ENCODE measurements at regions not wholly inside any gene's neighbourhood (a gene's known extent, or its start where the extent isn't known, plus 50 kb on each side); places are given as distances from the start of the nearest gene placed in this dataset.
"Not testable (repeated sequence)": the region's sequence is repeated elsewhere in the genome, so short reads cannot be mapped to it uniquely, and the experiment has no call there.

DNA sequence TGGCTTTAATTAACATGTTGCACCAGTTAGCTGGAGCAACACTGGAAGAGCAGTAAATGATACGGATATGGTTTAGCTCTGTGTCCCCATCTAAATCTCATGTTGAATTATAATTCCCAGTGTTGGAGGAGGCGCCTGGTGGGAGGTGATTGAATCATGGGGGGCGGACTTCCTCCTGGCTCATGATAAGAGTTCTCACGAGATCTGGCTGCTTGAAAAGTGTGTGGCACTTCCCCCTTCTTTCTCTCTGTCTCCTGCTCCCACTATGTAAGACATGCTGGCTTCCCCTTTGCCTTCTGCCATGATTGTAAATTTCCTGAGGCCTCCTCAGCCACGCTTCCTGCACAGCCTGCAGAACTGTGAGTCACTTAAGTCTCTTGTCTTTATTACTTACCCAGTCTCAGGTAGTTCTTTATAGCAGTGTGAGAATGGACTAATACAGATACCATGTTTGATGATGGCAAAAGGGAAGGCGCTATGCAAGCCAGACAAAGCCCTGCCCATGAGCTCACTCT is 963.6 kb downstream of the SOCS6 start:
- H3K9me3 Mint-ChIP-seq = no peaks in the 10 kb centered on the region

DNA sequence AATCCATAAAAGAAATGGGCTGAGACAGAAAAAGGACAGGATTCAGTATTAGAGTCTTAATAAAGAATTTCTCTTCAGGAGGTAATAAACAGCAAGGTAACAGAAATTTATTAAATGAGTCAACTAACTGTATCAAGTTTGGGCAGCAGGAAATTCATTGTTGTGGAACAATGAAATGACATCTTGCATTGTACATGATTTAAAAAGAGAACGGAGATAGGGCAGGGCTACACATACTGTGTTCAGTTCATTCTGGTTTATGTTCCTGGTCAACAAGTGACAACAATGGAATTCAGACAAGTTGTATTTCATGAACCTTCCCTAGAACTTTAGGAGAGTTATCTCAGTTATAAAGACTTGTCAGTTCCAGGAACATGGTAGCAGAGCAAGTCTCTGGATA is 961.3 kb downstream of the SOCS6 start:
- ATAC-seq (no peak), DNase-seq (no peak)
- Mint-ChIP-seq H3K27me3 (ENCODE audit: low read depth) (no peaks in the 10 kb centered on the region), H3K36me3 (ENCODE audit: insufficient read depth) (no peaks in the 10 kb centered on the region), H3K4me1 (ENCODE audit: low read depth) (no peaks in the 10 kb centered on the region), H3K9me3 (no peaks in the 10 kb centered on the region), H3K4me3 (no peak overlapping the region)

More for the DNA sequence above, 963.6 kb downstream of the SOCS6 start:
- Mint-ChIP-seq H3K4me1 (ENCODE audit: low read depth) (no peaks in the 10 kb centered on the region), H3K36me3 (ENCODE audit: insufficient read depth) (no peaks in the 10 kb centered on the region), H3K27me3 (ENCODE audit: low read depth) (no peaks in the 10 kb centered on the region), H3K4me3 (no peak overlapping the region)
- DNase-seq = no peak
- ATAC-seq = no peak

DNA sequence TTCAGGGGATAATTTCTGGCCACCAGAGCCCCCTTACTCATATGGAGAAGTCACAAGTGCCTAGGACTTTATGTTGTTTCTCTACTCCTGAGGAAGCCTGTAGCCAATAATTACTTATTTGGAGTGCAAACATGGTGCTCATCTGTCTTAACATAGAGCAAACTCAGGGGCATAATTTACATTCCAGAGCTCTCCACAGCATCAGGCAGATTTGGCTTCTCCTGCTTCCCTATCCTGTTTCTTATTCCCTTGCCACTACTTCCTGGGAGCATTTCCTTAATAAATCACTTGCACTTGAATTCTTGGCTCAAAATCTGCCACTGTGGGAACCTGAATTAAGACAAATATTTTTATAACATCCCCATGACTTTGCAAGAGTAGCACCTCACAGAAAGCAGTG is 960.9 kb downstream of the SOCS6 start:
- DNase-seq (no peak), ATAC-seq (no peak)
- Mint-ChIP-seq H3K36me3 (ENCODE audit: insufficient read depth) (no peaks in the 10 kb centered on the region), H3K27me3 (ENCODE audit: low read depth) (no peaks in the 10 kb centered on the region), H3K4me1 (ENCODE audit: low read depth) (no peaks in the 10 kb centered on the region), H3K9me3 (no peaks in the 10 kb centered on the region), H3K4me3 (no peak overlapping the region)

DNA sequence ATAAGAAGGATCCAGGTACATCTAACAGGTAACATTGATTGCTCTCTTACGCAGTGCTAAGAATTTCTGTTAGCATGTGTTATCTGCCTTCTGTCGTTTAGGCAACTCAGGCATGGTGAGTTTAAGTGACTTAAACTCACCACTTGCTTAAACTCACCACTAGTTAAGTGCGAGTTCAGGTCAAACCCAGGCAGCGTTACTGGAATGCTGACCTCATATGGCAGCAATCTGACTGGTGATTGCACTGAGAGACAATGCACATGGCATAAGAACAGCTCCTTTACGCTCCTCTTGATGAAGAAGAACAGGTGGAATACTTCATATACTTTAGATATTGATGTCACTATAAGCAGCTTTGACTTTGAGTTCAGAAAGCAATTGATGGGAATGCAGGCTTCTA is 954.1 kb downstream of the SOCS6 start:
- H3K4me3 Mint-ChIP-seq = no peak overlapping the region
- H3K4me1 Mint-ChIP-seq (ENCODE audit: low read depth) = no peaks in the 10 kb centered on the region
- H3K36me3 Mint-ChIP-seq (ENCODE audit: insufficient read depth) = no peaks in the 10 kb centered on the region
- ATAC-seq = no peak
- H3K27me3 Mint-ChIP-seq (ENCODE audit: low read depth) = no peaks in the 10 kb centered on the region
- DNase-seq = no peak
- no peaks in the 10 kb centered on the region for H3K9me3 Mint-ChIP-seq

DNA sequence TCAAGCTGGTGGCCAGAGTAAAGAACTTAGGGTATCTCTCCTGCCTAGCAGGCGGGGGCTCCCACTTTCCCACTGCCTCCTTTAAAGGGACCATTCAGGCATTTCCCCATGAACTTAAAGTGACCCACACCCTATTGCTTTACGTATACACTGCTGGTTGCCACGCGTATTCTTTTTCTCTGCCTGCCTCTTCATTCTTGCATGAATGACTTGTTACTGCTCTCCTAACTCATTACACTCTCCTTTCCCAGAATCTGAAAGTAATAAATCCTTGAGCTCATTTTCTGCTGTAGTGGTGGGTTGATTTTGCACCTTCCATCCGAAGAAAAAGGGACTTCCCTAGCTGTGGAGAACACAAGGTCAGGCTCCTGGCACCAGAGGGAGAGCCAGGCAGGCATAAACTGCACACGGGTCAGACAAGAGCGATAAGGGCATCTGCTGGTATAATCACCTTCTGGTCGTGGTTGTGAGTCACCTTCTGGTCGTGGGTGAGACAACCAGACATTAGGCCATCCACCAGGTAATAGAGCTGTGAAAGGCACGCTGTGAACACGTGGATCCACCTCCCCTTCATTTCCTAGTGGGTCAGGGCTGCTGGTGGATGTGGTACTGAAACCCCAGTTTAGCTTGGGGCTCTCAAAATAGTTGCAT is 950.3 kb downstream of the SOCS6 start:
- Mint-ChIP-seq H3K27me3 (ENCODE audit: low read depth) (no peaks in the 10 kb centered on the region), H3K9me3 (no peaks in the 10 kb centered on the region), H3K36me3 (ENCODE audit: insufficient read depth) (no peaks in the 10 kb centered on the region), H3K4me1 (ENCODE audit: low read depth) (no peaks in the 10 kb centered on the region), H3K4me3 (no peak overlapping the region)
- ATAC-seq (no peak), DNase-seq (no peak)

DNA sequence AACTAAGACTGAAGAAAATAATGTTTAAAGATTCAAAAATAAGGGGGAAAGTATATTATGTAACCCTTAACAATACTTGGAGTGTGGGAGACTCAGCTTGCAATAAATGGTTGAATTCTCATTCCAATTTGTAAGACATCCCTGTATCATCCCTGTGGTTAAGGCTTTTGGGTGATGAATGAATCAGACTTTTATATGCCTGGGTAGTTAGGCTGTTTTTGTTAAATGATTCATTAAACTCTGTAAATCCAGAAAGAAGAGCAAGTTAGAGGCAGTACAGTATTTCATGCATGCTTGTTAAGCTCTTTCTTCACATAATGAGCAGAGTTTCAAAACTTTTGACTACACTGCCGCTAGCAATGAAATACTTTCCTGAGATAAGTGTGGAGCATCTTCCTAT is 948.8 kb downstream of the SOCS6 start:
- no peaks in the 10 kb centered on the region for H3K9me3 Mint-ChIP-seq
- no peaks in the 10 kb centered on the region for H3K36me3 Mint-ChIP-seq (ENCODE audit: insufficient read depth)
- H3K27me3 Mint-ChIP-seq (ENCODE audit: low read depth) = no peaks in the 10 kb centered on the region

DNA sequence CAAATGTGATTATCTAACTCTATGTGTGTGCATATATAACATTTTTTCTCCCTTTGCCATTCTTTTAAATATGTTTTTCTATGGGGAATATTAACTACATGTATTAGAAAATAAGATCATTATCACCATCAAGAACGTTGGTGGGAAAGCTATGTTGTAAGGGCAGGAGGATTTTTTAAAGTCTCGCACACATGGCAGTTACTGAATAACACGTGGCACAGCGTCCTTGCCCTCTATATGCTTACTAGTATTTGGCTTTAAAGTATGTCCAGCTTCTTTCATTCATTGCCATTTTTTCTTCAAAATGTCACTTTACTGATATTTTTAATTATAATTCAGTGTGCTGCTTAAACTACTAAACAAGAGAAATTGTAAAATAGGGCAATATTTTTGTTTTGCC is 944.3 kb downstream of the SOCS6 start:
- H3K27me3 Mint-ChIP-seq (ENCODE audit: low read depth) = no peaks in the 10 kb centered on the region
- ATAC-seq = no peak
- H3K4me1 Mint-ChIP-seq (ENCODE audit: low read depth) = no peaks in the 10 kb centered on the region
- H3K4me3 Mint-ChIP-seq = no peak overlapping the region
- H3K36me3 Mint-ChIP-seq (ENCODE audit: insufficient read depth) = no peaks in the 10 kb centered on the region
- H3K9me3 Mint-ChIP-seq = no peaks in the 10 kb centered on the region
- no peak for DNase-seq

More for the DNA sequence above, 948.8 kb downstream of the SOCS6 start:
- DNase-seq (no peak), ATAC-seq (no peak)
- Mint-ChIP-seq H3K4me3 (no peak overlapping the region), H3K4me1 (ENCODE audit: low read depth) (no peaks in the 10 kb centered on the region)

DNA sequence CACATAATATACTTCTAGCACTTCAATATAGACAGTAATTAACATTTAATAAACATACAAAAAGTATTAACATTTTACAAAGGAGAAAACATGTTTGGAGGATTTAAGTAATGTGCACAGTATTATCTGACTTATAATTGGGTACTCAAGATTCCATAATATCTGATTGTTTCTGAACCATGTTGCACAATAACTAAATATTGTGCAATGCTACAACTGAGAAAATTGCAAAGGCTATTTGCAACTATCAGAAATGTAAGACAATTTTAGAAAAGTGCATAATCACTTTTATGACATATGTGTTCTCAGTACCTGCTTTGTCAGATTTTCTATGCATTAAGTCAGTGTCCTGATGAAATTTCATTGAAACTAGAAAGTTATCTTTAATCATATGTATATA is 934.6 kb downstream of the SOCS6 start:
- H3K4me1 Mint-ChIP-seq (ENCODE audit: low read depth) = no peaks in the 10 kb centered on the region
- H3K4me3 Mint-ChIP-seq = no peak overlapping the region
- H3K27me3 Mint-ChIP-seq (ENCODE audit: low read depth) = no peaks in the 10 kb centered on the region
- no peaks in the 10 kb centered on the region for H3K9me3 Mint-ChIP-seq
- no peaks in the 10 kb centered on the region for H3K36me3 Mint-ChIP-seq (ENCODE audit: insufficient read depth)
- DNase-seq = no peak
- ATAC-seq = no peak

DNA sequence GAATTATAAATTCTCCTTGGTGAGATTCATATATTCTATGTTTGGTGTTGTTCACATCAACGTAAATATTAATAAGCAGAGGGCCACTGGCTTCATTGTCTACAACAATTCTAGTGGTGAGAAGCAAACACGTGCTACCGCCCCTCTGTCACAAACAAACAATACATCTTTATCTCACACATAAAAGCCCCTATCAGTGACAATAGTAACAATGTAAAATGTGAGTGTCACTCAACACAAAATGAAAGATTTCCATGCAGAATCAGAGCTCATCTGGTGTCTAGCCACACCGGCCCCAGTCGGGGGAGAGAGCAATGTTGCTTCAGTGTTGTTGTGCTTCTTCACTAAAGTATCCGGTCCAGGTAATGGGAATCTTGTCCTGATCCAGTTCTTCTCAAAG is 932.6 kb downstream of the SOCS6 start:
- no peak for ATAC-seq
- no peaks in the 10 kb centered on the region for H3K36me3 Mint-ChIP-seq (ENCODE audit: insufficient read depth)
- DNase-seq = no peak
- no peaks in the 10 kb centered on the region for H3K4me1 Mint-ChIP-seq (ENCODE audit: low read depth)
- H3K9me3 Mint-ChIP-seq = no peaks in the 10 kb centered on the region
- H3K27me3 Mint-ChIP-seq (ENCODE audit: low read depth) = no peaks in the 10 kb centered on the region
- no peak overlapping the region for H3K4me3 Mint-ChIP-seq

DNA sequence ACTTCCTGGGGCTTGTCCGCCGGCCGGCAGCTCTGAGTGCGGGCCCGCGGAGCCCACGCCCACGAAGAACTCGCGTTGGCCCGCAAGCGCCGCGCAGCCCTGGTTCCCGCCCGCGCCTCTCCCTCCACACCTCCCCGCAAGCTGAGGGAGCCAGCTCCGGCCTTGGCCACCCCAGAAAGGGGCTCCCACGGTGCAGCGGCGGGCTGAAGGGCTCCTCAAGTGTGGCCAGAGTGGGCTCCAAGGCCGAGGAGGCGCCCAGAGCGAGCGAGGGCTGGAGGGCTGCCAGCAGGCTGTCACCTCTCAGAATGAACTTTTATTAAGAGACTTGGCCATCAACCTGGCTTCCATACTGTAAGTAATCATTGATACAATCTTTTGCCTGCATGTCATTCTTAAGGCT is 923.9 kb downstream of the SOCS6 start:
- DNase-seq; H3K9me3 Mint-ChIP-seq; H3K4me3 Mint-ChIP-seq; H3K36me3 Mint-ChIP-seq (ENCODE audit: insufficient read depth); H3K27me3 Mint-ChIP-seq (ENCODE audit: low read depth); ATAC-seq; H3K4me1 Mint-ChIP-seq (ENCODE audit: low read depth): not testable (repeated sequence)

DNA sequence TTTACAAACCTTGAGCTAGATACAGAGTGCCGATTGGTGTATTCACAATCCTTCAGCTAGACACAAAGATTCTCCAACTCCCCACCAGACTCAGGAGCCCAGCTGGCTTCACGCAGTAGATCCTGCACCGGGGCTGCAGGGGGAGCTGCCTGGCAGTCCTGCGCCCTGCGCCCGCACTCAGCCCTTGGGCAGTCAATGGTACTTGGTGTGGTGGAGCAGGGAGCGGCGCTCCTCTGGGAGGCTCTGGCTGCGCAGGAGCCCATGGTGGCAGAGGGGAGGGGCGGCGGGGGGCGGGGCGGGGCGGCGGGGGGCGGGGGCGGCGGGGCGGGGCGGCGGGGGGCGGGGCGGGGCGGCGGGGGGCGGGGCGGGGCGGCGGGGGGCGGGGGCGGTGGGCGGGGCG is 923.4 kb downstream of the SOCS6 start:
- no peaks in the 10 kb centered on the region for H3K36me3 Mint-ChIP-seq (ENCODE audit: insufficient read depth)
- no peaks in the 10 kb centered on the region for H3K4me1 Mint-ChIP-seq (ENCODE audit: low read depth)
- DNase-seq (no peak), ATAC-seq (no peak)
- peaks cover 4% of the 10 kb centered on the region for H3K9me3 Mint-ChIP-seq
- no peak overlapping the region for H3K4me3 Mint-ChIP-seq
- no peaks in the 10 kb centered on the region for H3K27me3 Mint-ChIP-seq (ENCODE audit: low read depth)

DNA sequence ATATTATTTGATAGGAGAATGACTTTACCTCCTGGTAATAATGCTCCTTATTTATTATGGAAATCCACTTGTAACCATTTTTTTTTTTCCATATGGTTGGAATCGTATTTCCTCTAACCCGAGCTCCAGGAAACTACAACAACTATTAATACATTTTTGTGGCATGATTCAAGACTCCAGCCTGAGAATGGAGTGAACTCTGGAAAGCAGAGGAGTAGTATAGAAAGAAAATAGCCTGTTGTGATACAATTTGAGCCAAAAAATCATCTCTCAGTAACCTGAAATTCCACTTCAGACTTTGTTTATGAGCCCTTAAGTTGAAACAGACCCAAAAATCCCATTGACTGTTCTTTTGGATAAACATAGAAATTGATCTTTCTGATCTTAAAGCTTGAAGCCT is 921.1 kb downstream of the SOCS6 start:
- ATAC-seq (no peak), DNase-seq (no peak)
- Mint-ChIP-seq H3K27me3 (ENCODE audit: low read depth) (no peaks in the 10 kb centered on the region), H3K4me3 (no peak overlapping the region), H3K9me3 (peaks cover 4% of the 10 kb centered on the region), H3K4me1 (ENCODE audit: low read depth) (no peaks in the 10 kb centered on the region), H3K36me3 (ENCODE audit: insufficient read depth) (no peaks in the 10 kb centered on the region)

DNA sequence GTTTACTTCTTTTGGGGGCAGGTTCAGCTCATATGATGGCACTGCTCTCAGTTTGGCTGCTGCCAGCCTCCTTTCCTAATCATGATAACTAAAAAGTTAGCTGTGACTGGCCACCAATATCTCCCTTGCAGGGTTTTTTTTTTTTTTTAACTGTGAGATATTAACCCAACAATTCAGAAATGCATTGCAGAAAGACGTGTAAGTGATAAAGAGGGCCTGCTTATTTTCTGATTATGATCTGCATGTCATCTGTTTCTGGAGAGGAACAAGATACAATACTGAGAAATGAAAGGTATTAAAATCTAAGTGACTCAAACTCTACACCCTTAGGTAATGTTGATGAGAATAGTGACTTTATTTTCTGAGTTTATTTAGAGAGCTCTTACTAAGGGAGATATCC is 905.6 kb downstream of the SOCS6 start:
- no peaks in the 10 kb centered on the region for H3K27me3 Mint-ChIP-seq (ENCODE audit: low read depth)

DNA sequence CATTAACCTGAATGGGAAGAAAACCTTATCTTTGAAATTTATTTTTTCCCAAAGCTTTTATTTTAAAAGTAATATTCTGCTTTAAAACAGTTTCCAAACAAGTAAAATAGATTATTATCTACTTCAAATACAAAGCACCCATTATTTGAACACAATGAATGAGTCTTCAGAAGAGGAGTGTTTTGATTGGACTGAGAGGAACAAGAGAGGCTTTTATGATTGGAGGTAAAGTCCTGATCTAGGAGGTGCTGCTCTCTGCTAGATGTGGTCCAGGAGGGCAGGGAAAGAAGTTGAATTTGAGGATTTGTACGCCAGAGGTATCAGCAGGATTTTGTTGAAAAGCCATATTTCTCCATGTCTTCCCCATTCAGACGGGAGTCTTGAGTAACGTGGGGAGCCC is 900.7 kb downstream of the SOCS6 start:
- no peaks in the 10 kb centered on the region for H3K9me3 Mint-ChIP-seq

More for the DNA sequence above, 905.6 kb downstream of the SOCS6 start:
- no peak overlapping the region for H3K4me3 Mint-ChIP-seq
- ATAC-seq (no peak), DNase-seq (no peak)
- H3K9me3 Mint-ChIP-seq = no peaks in the 10 kb centered on the region
- no peaks in the 10 kb centered on the region for H3K4me1 Mint-ChIP-seq (ENCODE audit: low read depth)
- H3K36me3 Mint-ChIP-seq (ENCODE audit: insufficient read depth) = no peaks in the 10 kb centered on the region

DNA sequence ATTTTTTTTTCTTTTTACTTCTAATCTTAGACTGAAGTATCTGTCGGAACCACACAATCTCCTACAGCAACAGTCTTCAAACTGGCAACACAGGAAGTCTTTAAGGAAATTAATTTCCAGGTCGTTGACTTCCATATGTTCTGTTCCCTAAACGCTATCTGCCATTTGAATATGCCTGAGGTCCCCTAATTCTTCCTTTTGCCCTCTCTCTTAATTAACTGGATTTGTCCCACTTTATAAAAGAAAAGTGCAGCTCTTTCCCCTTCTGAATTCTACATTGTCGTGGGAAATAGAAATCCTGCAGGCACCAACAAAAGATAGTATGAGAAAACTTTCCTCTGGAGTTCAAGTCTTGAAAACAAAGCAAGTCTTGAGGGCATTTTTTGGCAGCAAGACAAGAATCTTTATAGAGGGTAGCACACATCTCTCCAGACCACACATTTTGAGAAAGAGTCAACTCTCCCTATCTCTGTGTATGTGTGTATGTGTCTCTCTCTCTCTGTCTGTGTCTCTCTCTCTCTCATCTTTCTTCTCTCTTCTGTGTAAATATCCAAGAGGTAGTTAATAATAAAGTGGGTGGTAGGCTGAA is 879.8 kb downstream of the SOCS6 start:
- no peaks in the 10 kb centered on the region for H3K4me1 Mint-ChIP-seq (ENCODE audit: low read depth)
- DNase-seq = no peak
- H3K9me3 Mint-ChIP-seq = peaks cover 13% of the 10 kb centered on the region
- H3K27me3 Mint-ChIP-seq (ENCODE audit: low read depth) = peaks cover 5% of the 10 kb centered on the region
- H3K4me3 Mint-ChIP-seq = no peak overlapping the region
- no peaks in the 10 kb centered on the region for H3K36me3 Mint-ChIP-seq (ENCODE audit: insufficient read depth)
- ATAC-seq = no peak

More for the DNA sequence above, 900.7 kb downstream of the SOCS6 start:
- no peaks in the 10 kb centered on the region for H3K27me3 Mint-ChIP-seq (ENCODE audit: low read depth)
- DNase-seq (no peak), ATAC-seq (no peak)
- H3K36me3 Mint-ChIP-seq (ENCODE audit: insufficient read depth) = no peaks in the 10 kb centered on the region
- no peak overlapping the region for H3K4me3 Mint-ChIP-seq
- no peaks in the 10 kb centered on the region for H3K4me1 Mint-ChIP-seq (ENCODE audit: low read depth)
